GM12892 (cell line): ENCODE measurements at regions not wholly inside any gene's neighbourhood (a gene's known extent, or its start where the extent isn't known, plus 50 kb on each side); places are given as distances from the start of the nearest gene placed in this dataset.

ENCODE experiments used
- POLR2A ChIP-seq: IDR thresholded peaks from 2 replicates; pipeline ENCODE4 v1.6.1; 2011; ENCODE audit warnings: low read depth, low read length, control low read depth
- POLR2AphosphoS5 ChIP-seq: IDR thresholded peaks from 2 replicates; pipeline ENCODE4 v1.6.1; 2011; ENCODE audit warnings: low read depth, low read length, control low read depth
- TAF1 ChIP-seq: IDR thresholded peaks from 2 replicates; pipeline ENCODE4 v1.6.1; 2011; ENCODE audit warnings: low read depth, mild to moderate bottlenecking, control low read depth, low read length, borderline replicate concordance

DNA sequence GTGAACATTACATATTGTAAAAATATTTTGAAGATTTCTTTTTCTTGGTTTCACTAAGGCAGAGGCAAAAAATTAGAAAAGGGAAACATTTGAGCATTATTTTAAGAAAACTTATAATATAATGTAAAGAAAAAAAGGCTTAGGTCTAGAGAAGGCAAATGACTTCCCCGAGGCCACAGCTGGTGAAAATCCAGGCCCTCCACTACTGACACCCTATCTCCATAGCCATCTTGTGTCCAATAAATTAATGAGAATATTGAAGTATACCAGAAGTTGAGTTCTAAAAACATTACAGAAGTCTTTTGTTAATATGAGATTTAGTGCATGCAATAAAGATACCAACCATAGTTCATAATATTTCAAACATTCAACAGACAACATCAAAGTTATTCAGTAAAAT is 459.9 kb upstream of the RORB start:
- no peak for TF ChIP-seq POLR2A
- TF ChIP-seq POLR2AphosphoS5: no peak
- TF ChIP-seq TAF1: no peak
